Effector memory CD4-positive, alpha-beta T cell (primary cell): ENCODE measurements at regions not wholly inside any gene's neighbourhood (a gene's known extent, or its start where the extent isn't known, plus 50 kb on each side); places are given as distances from the start of the nearest gene placed in this dataset.

ENCODE experiments used
- DNase-seq, 3 donors: peaks; one replicate each; pipeline ENCODE4 v3.0.0-alpha.2; 2020
- H3K27ac ChIP-seq: 2 replicates; pipeline ENCODE4 v1.7.0; 2013; ENCODE audit warnings: mild to moderate bottlenecking, low read length, moderate library complexity; ENCODE audit not compliant: insufficient read depth, poor library complexity, severe bottlenecking
- H3K27me3 ChIP-seq: replicated peaks from 2 replicates; pipeline ENCODE4 v1.7.0; 2013; ENCODE audit warnings: mild to moderate bottlenecking, low read length; ENCODE audit not compliant: insufficient read depth, control insufficient read depth, poor library complexity, severe bottlenecking
- H3K36me3 ChIP-seq: 2 replicates; pipeline ENCODE4 v1.7.0; 2013; ENCODE audit warnings: mild to moderate bottlenecking, low read length, moderate library complexity; ENCODE audit not compliant: control insufficient read depth, insufficient read depth
- H3K4me1 ChIP-seq: 2 replicates; pipeline ENCODE4 v1.7.0; 2013; ENCODE audit warnings: low read length, mild to moderate bottlenecking; ENCODE audit not compliant: control insufficient read depth, insufficient read depth, poor library complexity, severe bottlenecking
- H3K4me3 ChIP-seq: 2 replicates; pipeline ENCODE4 v1.7.0; 2013; ENCODE audit warnings: low read length, low read depth, mild to moderate bottlenecking; ENCODE audit not compliant: insufficient read depth, poor library complexity, severe bottlenecking
- H3K9me3 ChIP-seq: 2 replicates; pipeline ENCODE4 v1.7.0; 2013; ENCODE audit warnings: mild to moderate bottlenecking, low read length, moderate library complexity; ENCODE audit not compliant: control insufficient read depth

- no peaks in the 10 kb centered on the region for H3K4me1 ChIP-seq
- H3K36me3 ChIP-seq, result no peaks in the 10 kb centered on the region
- H3K4me3 ChIP-seq, result no peak overlapping the region
- no peaks in the 10 kb centered on the region for H3K9me3 ChIP-seq
- no peak overlapping the region for H3K27ac ChIP-seq
- no peaks in the 10 kb centered on the region for H3K27me3 ChIP-seq
- DNase-seq, result no peak
These were observed 323.3 kb upstream of the PDGFD start for GRCh38 chr11:104487046-104487806.

GRCh38 chr11:104484804-104485554, 321.0 kb upstream of the PDGFD start:
- no peak for DNase-seq
- Histone ChIP-seq H3K9me3 (no peaks in the 10 kb centered on the region), H3K36me3 (no peaks in the 10 kb centered on the region), H3K4me3 (no peak overlapping the region), H3K27me3 (no peaks in the 10 kb centered on the region), H3K4me1 (no peaks in the 10 kb centered on the region), H3K27ac (no peak overlapping the region)

GRCh38 chr11:104476898-104477297, 313.0 kb upstream of the PDGFD start:
- Histone ChIP-seq H3K4me3 (no peak overlapping the region), H3K27ac (no peak overlapping the region), H3K4me1 (no peaks in the 10 kb centered on the region), H3K27me3 (no peaks in the 10 kb centered on the region), H3K36me3 (no peaks in the 10 kb centered on the region), H3K9me3 (no peaks in the 10 kb centered on the region)
- DNase-seq, result no peak

GRCh38 chr11:104476454-104476853, 312.5 kb upstream of the PDGFD start:
- DNase-seq, result no peak
- Histone ChIP-seq H3K36me3 (no peaks in the 10 kb centered on the region), H3K4me3 (no peak overlapping the region), H3K9me3 (no peaks in the 10 kb centered on the region), H3K27me3 (no peaks in the 10 kb centered on the region), H3K4me1 (no peaks in the 10 kb centered on the region), H3K27ac (no peak overlapping the region)

GRCh38 chr11:104467404-104467803, 303.5 kb upstream of the PDGFD start:
- Histone ChIP-seq H3K27me3 (no peaks in the 10 kb centered on the region), H3K4me1 (no peaks in the 10 kb centered on the region), H3K4me3 (no peak overlapping the region), H3K9me3 (no peaks in the 10 kb centered on the region), H3K27ac (no peak overlapping the region), H3K36me3 (no peaks in the 10 kb centered on the region)
- no peak for DNase-seq

- DNase-seq, result no peak
- Histone ChIP-seq H3K4me1 (no peaks in the 10 kb centered on the region), H3K27ac (no peak overlapping the region), H3K27me3 (no peaks in the 10 kb centered on the region), H3K4me3 (no peak overlapping the region), H3K9me3 (no peaks in the 10 kb centered on the region), H3K36me3 (no peaks in the 10 kb centered on the region)
These were observed 301.4 kb upstream of the PDGFD start for GRCh38 chr11:104465321-104465720.

- no peaks in the 10 kb centered on the region for H3K27me3 ChIP-seq
- no peak for DNase-seq
- no peak overlapping the region for H3K27ac ChIP-seq
- no peaks in the 10 kb centered on the region for H3K9me3 ChIP-seq
- no peaks in the 10 kb centered on the region for H3K36me3 ChIP-seq
- no peak overlapping the region for H3K4me3 ChIP-seq
- H3K4me1 ChIP-seq, result no peaks in the 10 kb centered on the region
These were observed 300.7 kb upstream of the PDGFD start for GRCh38 chr11:104464691-104465090.

GRCh38 chr11:104462341-104462740, 298.4 kb upstream of the PDGFD start:
- Histone ChIP-seq H3K4me3 (no peak overlapping the region), H3K27ac (no peak overlapping the region), H3K9me3 (no peaks in the 10 kb centered on the region), H3K4me1 (no peaks in the 10 kb centered on the region), H3K27me3 (no peaks in the 10 kb centered on the region), H3K36me3 (no peaks in the 10 kb centered on the region)
- DNase-seq, result no peak

GRCh38 chr11:104451197-104451893, 287.4 kb upstream of the PDGFD start:
- no peaks in the 10 kb centered on the region for H3K27me3 ChIP-seq
- DNase-seq, result no peak
- no peak overlapping the region for H3K4me3 ChIP-seq
- H3K4me1 ChIP-seq, result no peaks in the 10 kb centered on the region
- no peaks in the 10 kb centered on the region for H3K36me3 ChIP-seq
- no peaks in the 10 kb centered on the region for H3K9me3 ChIP-seq
- H3K27ac ChIP-seq, result no peak overlapping the region

- DNase-seq, result no peak
- Histone ChIP-seq H3K27ac (no peak overlapping the region), H3K27me3 (no peaks in the 10 kb centered on the region), H3K4me3 (no peak overlapping the region), H3K36me3 (no peaks in the 10 kb centered on the region), H3K9me3 (no peaks in the 10 kb centered on the region), H3K4me1 (no peaks in the 10 kb centered on the region)
These were observed 279.4 kb upstream of the PDGFD start for GRCh38 chr11:104443387-104443786.
